ENCODE measurements at regions not wholly inside any gene's neighbourhood (a gene's known extent, or its start where the extent isn't known, plus 50 kb on each side); places are given as distances from the start of the nearest gene placed in this dataset.
A peak's percentile ranks its signal among the peaks of the same experiment; 100 is the strongest.

GRCh38 chr2:53513167-53513666, 254.4 kb upstream of the CHAC2 start:
- CTCF ChIA-PET: no interaction called here
- POLR2A ChIA-PET: no interaction called here
- H3K9me3 ChIP-seq (ENCODE audit: control insufficient read depth, insufficient read depth, low read depth, low read length): no peaks in the 10 kb centered on the region
- TF ChIP-seq KLF7 (tag by site-specific recombination; IDR thresholded peaks at IDR 0.05; ENCODE audit: borderline replicate concordance) (no peak), ZSCAN5A (tag by site-specific recombination; IDR thresholded peaks at IDR 0.05) (no peak), ZNF473 (tag by site-specific recombination; IDR thresholded peaks at IDR 0.05) (no peak), ZSCAN16 (tag by site-specific recombination; IDR thresholded peaks at IDR 0.05) (no peak), SP2 (tag by site-specific recombination; IDR thresholded peaks at IDR 0.05) (no peak)
- TF ChIP-seq, protein P1, sequence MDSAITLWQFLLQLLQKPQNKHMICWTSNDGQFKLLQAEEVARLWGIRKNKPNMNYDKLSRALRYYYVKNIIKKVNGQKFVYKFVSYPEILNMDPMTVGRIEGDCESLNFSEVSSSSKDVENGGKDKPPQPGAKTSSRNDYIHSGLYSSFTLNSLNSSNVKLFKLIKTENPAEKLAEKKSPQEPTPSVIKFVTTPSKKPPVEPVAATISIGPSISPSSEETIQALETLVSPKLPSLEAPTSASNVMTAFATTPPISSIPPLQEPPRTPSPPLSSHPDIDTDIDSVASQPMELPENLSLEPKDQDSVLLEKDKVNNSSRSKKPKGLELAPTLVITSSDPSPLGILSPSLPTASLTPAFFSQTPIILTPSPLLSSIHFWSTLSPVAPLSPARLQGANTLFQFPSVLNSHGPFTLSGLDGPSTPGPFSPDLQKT (IDR thresholded peaks at IDR 0.05; ENCODE audit: borderline replicate concordance, low read depth, low read length): no peak
- TF ChIP-seq, protein P2, sequence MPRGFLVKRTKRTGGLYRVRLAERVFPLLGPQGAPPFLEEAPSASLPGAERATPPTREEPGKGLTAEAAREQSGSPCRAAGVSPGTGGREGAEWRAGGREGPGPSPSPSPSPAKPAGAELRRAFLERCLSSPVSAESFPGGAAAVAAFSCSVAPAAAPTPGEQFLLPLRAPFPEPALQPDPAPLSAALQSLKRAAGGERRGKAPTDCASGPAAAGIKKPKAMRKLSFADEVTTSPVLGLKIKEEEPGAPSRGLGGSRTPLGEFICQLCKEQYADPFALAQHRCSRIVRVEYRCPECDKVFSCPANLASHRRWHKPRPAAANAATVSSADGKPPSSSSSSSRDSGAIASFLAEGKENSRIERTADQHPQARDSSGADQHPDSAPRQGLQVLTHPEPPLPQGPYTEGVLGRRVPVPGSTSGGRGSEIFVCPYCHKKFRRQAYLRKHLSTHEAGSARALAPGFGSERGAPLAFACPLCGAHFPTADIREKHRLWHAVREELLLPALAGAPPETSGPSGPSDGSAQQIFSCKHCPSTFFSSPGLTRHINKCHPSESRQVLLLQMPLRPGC (tag by site-specific recombination; IDR thresholded peaks at IDR 0.05): no peak
- no peak overlapping the region for H3K4me3 ChIP-seq (ENCODE audit: low read depth, low read length)
- H3K27ac ChIP-seq (ENCODE audit: extremely low read depth, low read depth, low read length): no peak overlapping the region
- no peaks in the 10 kb centered on the region for H3K4me1 ChIP-seq (ENCODE audit: control insufficient read depth, insufficient read depth, low read length)
- no peaks in the 10 kb centered on the region for H3K36me3 ChIP-seq (ENCODE audit: control insufficient read depth in 2 of 2, insufficient read depth in 1 of 2, low read length in 2 of 2)

DNA sequence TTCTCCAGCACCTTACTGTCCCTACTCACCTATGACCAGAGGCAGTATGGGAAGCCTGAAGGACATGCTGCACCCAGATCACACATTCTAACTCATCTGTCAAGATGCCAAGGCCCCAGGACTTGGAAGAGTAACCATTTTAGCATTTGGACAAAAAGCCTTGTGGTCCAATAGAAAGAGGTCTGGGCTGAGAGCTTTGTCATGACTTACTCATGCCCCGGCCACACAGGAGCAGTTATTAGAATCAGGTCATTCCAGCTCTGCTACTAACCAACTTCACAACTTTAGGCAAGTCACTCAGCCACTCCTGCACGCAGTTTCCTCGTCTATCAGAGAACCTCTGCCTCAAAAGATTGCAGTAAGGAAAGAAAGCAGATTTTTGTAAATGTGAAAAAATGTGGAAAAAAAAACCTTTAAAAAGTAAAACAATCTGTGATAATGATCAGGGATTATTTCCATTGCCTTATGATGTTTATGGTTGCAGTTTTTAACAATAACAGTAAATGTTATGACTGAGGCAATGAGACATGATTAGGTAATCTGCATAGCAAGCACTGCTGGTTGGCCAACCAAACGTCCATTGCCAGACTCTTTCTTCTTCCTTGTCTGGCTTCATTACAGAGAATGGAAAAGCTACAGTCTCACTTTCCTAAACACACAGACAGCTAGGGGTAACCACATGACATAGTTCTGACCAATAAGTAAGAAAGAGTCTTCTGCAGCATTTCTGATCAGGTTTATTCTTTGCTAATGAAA, 255.4 kb upstream of the CHAC2 start:
- H3K4me3 ChIP-seq (ENCODE audit: low read depth, low read length): no peak overlapping the region
- CTCF ChIA-PET: no interaction called here
- POLR2A ChIA-PET: no interaction called here
- H3K4me1 ChIP-seq (ENCODE audit: control insufficient read depth, insufficient read depth, low read length): no peaks in the 10 kb centered on the region
- H3K27ac ChIP-seq (ENCODE audit: extremely low read depth, low read depth, low read length): no peak overlapping the region
- no peaks in the 10 kb centered on the region for H3K36me3 ChIP-seq (ENCODE audit: control insufficient read depth in 2 of 2, insufficient read depth in 1 of 2, low read length in 2 of 2)
- H3K9me3 ChIP-seq (ENCODE audit: control insufficient read depth, insufficient read depth, low read depth, low read length): no peaks in the 10 kb centered on the region
- TF ChIP-seq YY1 (tag by site-specific recombination; IDR thresholded peaks at IDR 0.05): no peak
- TF ChIP-seq ZNF48 (tag by site-specific recombination; IDR thresholded peaks at IDR 0.05): no peak
- no peak for TF ChIP-seq ZNF747 (tag by site-specific recombination; IDR thresholded peaks at IDR 0.05)
- TF ChIP-seq ZNF324 (tag by site-specific recombination; IDR thresholded peaks at IDR 0.05): no peak
- TF ChIP-seq ZBTB8A (tag by site-specific recombination; IDR thresholded peaks at IDR 0.05): no peak
- no peak for TF ChIP-seq ZEB2 (tag by site-specific recombination; IDR thresholded peaks at IDR 0.05)
- TF ChIP-seq HOXA7 (CRISPR knock-in tag; IDR thresholded peaks at IDR 0.05; ENCODE audit: borderline replicate concordance): no peak
- no peak for TF ChIP-seq ZNF23 (tag by site-specific recombination; IDR thresholded peaks at IDR 0.05; ENCODE audit: borderline replicate concordance)
- no peak for TF ChIP-seq ZNF792 (tag by site-specific recombination; IDR thresholded peaks at IDR 0.05)
- TF ChIP-seq ZNF791 (tag by site-specific recombination; IDR thresholded peaks at IDR 0.05): no peak
- TF ChIP-seq ZFP3 (tag by site-specific recombination; IDR thresholded peaks at IDR 0.05; ENCODE audit: low read depth): no peak

- Histone ChIP-seq H3K9me3 (ENCODE audit: control insufficient read depth, insufficient read depth, low read depth, low read length) (no peaks in the 10 kb centered on the region), H3K27ac (ENCODE audit: extremely low read depth, low read depth, low read length) (no peak overlapping the region), H3K4me3 (ENCODE audit: low read depth, low read length) (no peak overlapping the region), H3K4me1 (ENCODE audit: control insufficient read depth, insufficient read depth, low read length) (no peaks in the 10 kb centered on the region), H3K36me3 (ENCODE audit: control insufficient read depth in 2 of 2, insufficient read depth in 1 of 2, low read length in 2 of 2) (no peaks in the 10 kb centered on the region)
- POLR2A ChIA-PET: no interaction called here
- CTCF ChIA-PET: no interaction called here
- TF ChIP-seq SCRT2 (tag by site-specific recombination; IDR thresholded peaks at IDR 0.05) (0 out of 2 replicates have a peak, but pooled peaks have one; percentile 34), ZSCAN30 (tag by site-specific recombination; IDR thresholded peaks at IDR 0.05) (no peak), RBAK (tag by site-specific recombination; IDR thresholded peaks at IDR 0.05) (no peak), ZSCAN5A (tag by site-specific recombination; IDR thresholded peaks at IDR 0.05) (no peak), ZNF391 (tag by site-specific recombination; IDR thresholded peaks at IDR 0.05; ENCODE audit: borderline replicate concordance, low read depth) (no peak), ZNF302 (tag by site-specific recombination; IDR thresholded peaks at IDR 0.05; ENCODE audit: low read depth) (no peak), EGR2 (tag by site-specific recombination; IDR thresholded peaks at IDR 0.05; ENCODE audit: low read depth) (no peak)
Measured at GRCh38 chr2:53511549-53511948, 256.1 kb upstream of the CHAC2 start.
